AG09309 (cell line): ENCODE measurements at regions not wholly inside any gene's neighbourhood (a gene's known extent, or its start where the extent isn't known, plus 50 kb on each side); places are given as distances from the start of the nearest gene placed in this dataset.

Source experiments
- DNase-seq: peaks from one replicate; pipeline ENCODE4 v3.0.0-alpha.2; 2010; ENCODE audit warnings: low read depth
- H3K4me3 ChIP-seq: 2 replicates; pipeline ENCODE4 v1.5.1; 2011; ENCODE audit warnings: mild to moderate bottlenecking, low read depth, low read length, moderate library complexity; ENCODE audit not compliant: control insufficient read depth
- CTCF ChIP-seq: IDR thresholded peaks from 2 replicates; pipeline ENCODE4 v1.5.1; 2011; ENCODE audit warnings: mild to moderate bottlenecking, low read depth, low read length, inconsistent platforms; ENCODE audit not compliant: insufficient read depth, control insufficient read depth; ENCODE audit errors: missing control alignments

GRCh38 chr2:188820576-188820975, 153.6 kb upstream of the COL3A1 start:
- no peak overlapping the region for H3K4me3 ChIP-seq
- TF ChIP-seq CTCF = no peak
- DNase-seq = no peak

GRCh38 chr2:188824125-188824524, 150.0 kb upstream of the COL3A1 start:
- no peak for TF ChIP-seq CTCF
- no peak overlapping the region for H3K4me3 ChIP-seq
- no peak for DNase-seq

GRCh38 chr2:188833331-188833730, 140.8 kb upstream of the COL3A1 start:
- no peak overlapping the region for H3K4me3 ChIP-seq
- DNase-seq = no peak
- no peak for TF ChIP-seq CTCF

- no peak overlapping the region for H3K4me3 ChIP-seq
- no peak for TF ChIP-seq CTCF
- DNase-seq = no peak
Measured at GRCh38 chr2:188833799-188834198, 140.4 kb upstream of the COL3A1 start.

- H3K4me3 ChIP-seq = no peak overlapping the region
- DNase-seq = no peak
- TF ChIP-seq CTCF = no peak
Measured at GRCh38 chr2:188835006-188835405, 139.2 kb upstream of the COL3A1 start.

GRCh38 chr2:188835821-188836220, 138.4 kb upstream of the COL3A1 start:
- no peak for TF ChIP-seq CTCF
- DNase-seq = no peak
- no peak overlapping the region for H3K4me3 ChIP-seq

GRCh38 chr2:188845692-188846091, 128.5 kb upstream of the COL3A1 start:
- no peak overlapping the region for H3K4me3 ChIP-seq
- no peak for TF ChIP-seq CTCF
- no peak for DNase-seq
